ENCODE measurements at regions not wholly inside any gene's neighbourhood (a gene's known extent, or its start where the extent isn't known, plus 50 kb on each side); places are given as distances from the start of the nearest gene placed in this dataset.

DNA sequence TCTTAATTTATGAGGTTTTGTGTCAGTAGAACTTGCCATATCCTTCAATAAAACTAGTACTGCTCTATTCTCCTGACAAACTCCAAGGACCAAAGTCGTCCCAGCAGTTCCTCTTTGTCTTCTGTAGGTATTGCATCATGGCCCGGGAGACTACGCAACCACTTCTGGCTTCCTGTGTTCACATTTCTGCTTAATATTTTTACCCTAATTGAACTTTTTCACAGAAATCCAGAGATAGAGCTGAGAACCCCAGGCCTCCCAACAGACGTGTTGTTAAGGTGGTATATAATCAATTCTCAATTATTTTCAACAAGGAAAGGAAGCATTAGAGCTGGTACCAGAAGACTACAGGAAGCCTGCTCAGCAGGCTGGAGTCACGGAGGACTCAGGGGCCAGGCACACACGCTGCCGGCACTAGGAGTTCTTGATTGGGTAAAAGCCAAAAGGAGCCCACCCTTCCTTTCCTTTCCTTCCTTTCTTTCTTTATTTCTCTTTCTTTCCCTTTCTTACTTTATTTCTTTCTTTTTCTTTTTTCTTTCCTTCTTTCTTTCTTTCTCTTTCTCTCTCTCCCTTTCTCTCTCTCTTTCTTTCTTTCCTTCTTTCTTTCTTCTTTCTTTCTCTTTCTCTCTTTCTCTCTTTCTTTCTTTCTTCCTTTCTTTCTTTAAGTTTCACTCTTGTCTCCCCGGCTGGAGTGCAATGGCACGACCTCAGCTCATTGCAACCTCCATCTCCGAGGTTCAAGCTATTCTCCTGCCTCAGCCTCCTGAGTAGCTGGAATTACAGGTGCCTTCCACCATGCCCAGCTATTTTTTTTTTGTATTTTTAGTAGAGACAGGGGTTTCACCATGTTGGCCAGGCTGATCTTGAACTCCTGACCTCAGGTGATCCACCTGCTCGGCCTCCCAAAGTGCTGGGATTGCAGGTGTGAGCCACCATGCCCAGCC is 173.7 kb downstream of the ZBTB18 start:
- DNase-seq: no peak
- Histone ChIP-seq H3K9me3 (ENCODE audit: control insufficient read depth in 2 of 3, insufficient read depth in 1 of 3, low read length in 3 of 3) (no peaks in the 10 kb centered on the region), H3K27me3 (ENCODE audit: control insufficient read depth, insufficient read depth, low read length) (no peaks in the 10 kb centered on the region), H3K27ac (ENCODE audit: low read depth in 2 of 2, low read length in 2 of 2) (no peak overlapping the region), H3K36me3 (ENCODE audit: control insufficient read depth in 2 of 3, insufficient read depth in 3 of 3, low read length in 3 of 3) (no peaks in the 10 kb centered on the region), H3K9ac (ENCODE audit: low read length in 3 of 3) (no peak overlapping the region), H3K4me1 (ENCODE audit: control insufficient read depth in 2 of 3, insufficient read depth in 2 of 3, low read depth in 1 of 3, low read length in 3 of 3) (no peaks in the 10 kb centered on the region), H3K4me3 (ENCODE audit: low read length in 3 of 3) (no peak overlapping the region)
- no peak for FAIRE-seq
- intact Hi-C loops (cut with DNase I): no loop called here
- TF ChIP-seq, protein P1, sequence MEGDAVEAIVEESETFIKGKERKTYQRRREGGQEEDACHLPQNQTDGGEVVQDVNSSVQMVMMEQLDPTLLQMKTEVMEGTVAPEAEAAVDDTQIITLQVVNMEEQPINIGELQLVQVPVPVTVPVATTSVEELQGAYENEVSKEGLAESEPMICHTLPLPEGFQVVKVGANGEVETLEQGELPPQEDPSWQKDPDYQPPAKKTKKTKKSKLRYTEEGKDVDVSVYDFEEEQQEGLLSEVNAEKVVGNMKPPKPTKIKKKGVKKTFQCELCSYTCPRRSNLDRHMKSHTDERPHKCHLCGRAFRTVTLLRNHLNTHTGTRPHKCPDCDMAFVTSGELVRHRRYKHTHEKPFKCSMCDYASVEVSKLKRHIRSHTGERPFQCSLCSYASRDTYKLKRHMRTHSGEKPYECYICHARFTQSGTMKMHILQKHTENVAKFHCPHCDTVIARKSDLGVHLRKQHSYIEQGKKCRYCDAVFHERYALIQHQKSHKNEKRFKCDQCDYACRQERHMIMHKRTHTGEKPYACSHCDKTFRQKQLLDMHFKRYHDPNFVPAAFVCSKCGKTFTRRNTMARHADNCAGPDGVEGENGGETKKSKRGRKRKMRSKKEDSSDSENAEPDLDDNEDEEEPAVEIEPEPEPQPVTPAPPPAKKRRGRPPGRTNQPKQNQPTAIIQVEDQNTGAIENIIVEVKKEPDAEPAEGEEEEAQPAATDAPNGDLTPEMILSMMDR (IDR thresholded peaks at IDR 0.05; ENCODE audit: borderline replicate concordance, extremely low read depth, insufficient read depth): no peak

DNA sequence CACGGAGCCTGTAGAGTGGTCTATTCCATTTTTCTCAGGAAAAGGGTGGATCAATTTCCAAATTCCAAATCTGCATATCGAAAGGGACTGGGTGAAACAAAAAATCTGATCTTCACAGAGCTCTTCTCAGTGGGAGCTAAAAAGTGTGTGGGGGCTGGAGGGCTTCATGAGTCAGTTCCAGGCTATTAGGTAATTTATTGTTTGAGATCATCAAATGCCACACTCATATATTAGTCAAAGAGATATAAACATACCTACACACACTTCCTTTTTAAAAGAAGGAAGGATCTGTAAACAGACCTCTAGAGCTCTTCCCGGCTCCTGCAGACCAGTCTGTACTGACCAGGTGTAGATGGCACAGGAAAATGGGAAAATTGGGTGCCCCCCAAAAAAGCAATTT is 175.4 kb downstream of the ZBTB18 start:
- TF ChIP-seq, protein P1 (IDR thresholded peaks at IDR 0.05; ENCODE audit: borderline replicate concordance, extremely low read depth, insufficient read depth): no peak
- intact Hi-C loops (cut with DNase I): no loop called here

DNA sequence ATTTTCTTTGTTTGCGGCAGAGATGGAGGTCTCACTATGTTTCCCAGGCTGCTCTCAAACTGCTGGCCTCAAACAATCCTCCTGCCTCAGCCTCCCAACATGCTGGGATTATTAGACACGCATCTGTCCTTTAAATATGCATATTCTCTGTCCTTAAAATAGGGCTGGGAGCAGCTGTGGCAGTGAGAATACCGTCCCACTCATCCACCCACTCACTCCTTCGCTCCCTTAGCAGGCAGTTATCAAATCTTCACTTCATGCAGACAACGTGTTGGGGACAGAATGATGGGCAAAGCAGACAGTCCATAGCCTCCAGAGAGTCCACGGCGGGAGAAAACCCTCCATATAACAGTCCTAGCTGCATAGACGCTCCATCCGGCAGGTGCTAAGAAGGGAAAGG is 179.4 kb downstream of the ZBTB18 start:
- intact Hi-C loops (cut with DNase I): no loop called here
- Histone ChIP-seq H3K9ac (ENCODE audit: low read length in 3 of 3) (no peak overlapping the region), H3K9me3 (ENCODE audit: control insufficient read depth in 2 of 3, insufficient read depth in 1 of 3, low read length in 3 of 3) (no peaks in the 10 kb centered on the region), H3K27me3 (ENCODE audit: control insufficient read depth, insufficient read depth, low read length) (no peaks in the 10 kb centered on the region), H3K27ac (ENCODE audit: low read depth in 2 of 2, low read length in 2 of 2) (no peak overlapping the region), H3K4me3 (ENCODE audit: low read length in 3 of 3) (no peak overlapping the region), H3K36me3 (ENCODE audit: control insufficient read depth in 2 of 3, insufficient read depth in 3 of 3, low read length in 3 of 3) (no peaks in the 10 kb centered on the region), H3K4me1 (ENCODE audit: control insufficient read depth in 2 of 3, insufficient read depth in 2 of 3, low read depth in 1 of 3, low read length in 3 of 3) (peaks cover 0 to 3% (median 0%) of the 10 kb centered on the region in 3 donors)
- DNase-seq (no peak), FAIRE-seq (no peak)
- TF ChIP-seq, protein P1 (IDR thresholded peaks at IDR 0.05; ENCODE audit: borderline replicate concordance, extremely low read depth, insufficient read depth): no peak

More for the DNA sequence above, 175.4 kb downstream of the ZBTB18 start:
- Histone ChIP-seq H3K4me1 (ENCODE audit: control insufficient read depth in 2 of 3, insufficient read depth in 2 of 3, low read depth in 1 of 3, low read length in 3 of 3) (peaks cover 0 to 2% (median 0%) of the 10 kb centered on the region in 3 donors), H3K27ac (ENCODE audit: low read depth in 2 of 2, low read length in 2 of 2) (no peak overlapping the region), H3K36me3 (ENCODE audit: control insufficient read depth in 2 of 3, insufficient read depth in 3 of 3, low read length in 3 of 3) (no peaks in the 10 kb centered on the region), H3K27me3 (ENCODE audit: control insufficient read depth, insufficient read depth, low read length) (no peaks in the 10 kb centered on the region), H3K4me3 (ENCODE audit: low read length in 3 of 3) (no peak overlapping the region), H3K9me3 (ENCODE audit: control insufficient read depth in 2 of 3, insufficient read depth in 1 of 3, low read length in 3 of 3) (no peaks in the 10 kb centered on the region), H3K9ac (ENCODE audit: low read length in 3 of 3) (no peak overlapping the region)
- DNase-seq (no peak), FAIRE-seq (no peak)

Measured in kidney (tissue), 13 donors.